ENCODE measurements at regions not wholly inside any gene's neighbourhood (a gene's known extent, or its start where the extent isn't known, plus 50 kb on each side); places are given as distances from the start of the nearest gene placed in this dataset.
A peak's percentile ranks its signal among the peaks of the same experiment; 100 is the strongest.
"Not testable (repeated sequence)": the region's sequence is repeated elsewhere in the genome, so short reads cannot be mapped to it uniquely, and the experiment has no call there.

DNA sequence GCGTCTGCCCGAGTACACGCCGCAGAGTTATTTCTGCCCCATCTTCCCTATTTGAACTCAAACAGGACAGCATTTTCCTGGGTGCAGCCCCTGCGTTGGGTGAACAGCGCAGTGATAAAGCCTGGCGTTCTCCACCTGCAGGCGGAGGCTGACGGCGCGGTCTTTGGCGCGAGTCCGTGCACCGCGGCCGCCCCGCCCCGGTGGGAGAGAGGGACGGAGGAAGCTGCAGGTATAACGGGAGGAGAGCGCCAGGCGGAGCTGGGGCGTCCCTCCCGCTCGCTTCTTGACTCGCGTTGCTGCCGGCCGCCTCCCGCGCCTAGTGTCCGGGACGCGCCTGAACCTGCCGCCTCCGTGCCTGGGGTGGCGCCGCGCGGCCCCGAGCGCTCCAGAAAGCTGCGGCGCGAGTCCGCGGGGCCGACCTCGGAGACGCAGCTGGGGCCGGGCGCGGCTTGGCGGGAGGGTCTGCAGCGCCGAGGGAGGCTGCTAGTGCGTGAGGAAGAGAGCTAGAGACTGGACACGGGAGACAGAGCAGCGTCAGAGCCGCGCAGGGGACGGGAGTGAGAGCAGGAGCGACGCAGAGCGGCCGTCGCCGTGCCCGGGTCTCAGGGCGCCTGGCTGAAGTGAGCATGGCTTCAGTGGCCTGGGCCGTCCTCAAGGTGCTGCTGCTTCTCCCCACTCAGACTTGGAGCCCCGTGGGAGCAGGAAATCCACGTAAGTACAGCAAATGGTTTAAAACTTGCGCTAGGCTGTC lies 140.7 kb downstream of the SPATA31A7 start:
- H3K36me3 Mint-ChIP-seq, ATAC-seq, H3K4me1 Mint-ChIP-seq, H3K9me3 Mint-ChIP-seq, DNase-seq, H3K27ac Mint-ChIP-seq, POLR2A ChIA-PET, H3K27me3 Mint-ChIP-seq: not testable (repeated sequence)
- H3K4me3 Mint-ChIP-seq = peak overlapping the region in 1 of 10 donors; percentile 30

DNA sequence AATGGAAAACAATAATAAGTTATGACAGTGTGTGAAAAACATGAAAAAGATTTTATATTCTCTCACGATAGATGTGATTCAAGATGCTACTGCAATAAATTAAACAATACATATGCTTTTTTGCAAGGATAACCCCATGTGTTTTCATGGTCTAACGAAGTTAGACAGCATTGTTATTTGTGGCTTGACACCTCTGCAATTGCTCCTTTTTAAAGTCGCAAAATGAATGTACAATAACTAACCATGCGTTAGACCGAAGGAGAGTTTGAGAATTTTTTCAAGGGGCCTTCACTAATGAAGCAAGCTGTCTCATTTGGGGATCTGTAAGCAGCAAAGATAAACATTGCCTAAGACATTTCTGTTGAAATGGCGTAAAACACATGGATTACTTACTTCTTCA lies 167.1 kb downstream of the SPATA31A7 start:
- H3K27me3 Mint-ChIP-seq, H3K9me3 Mint-ChIP-seq, ATAC-seq, H3K4me1 Mint-ChIP-seq, POLR2A ChIA-PET, H3K4me3 Mint-ChIP-seq, H3K27ac Mint-ChIP-seq, H3K36me3 Mint-ChIP-seq, DNase-seq: not testable (repeated sequence)

DNA sequence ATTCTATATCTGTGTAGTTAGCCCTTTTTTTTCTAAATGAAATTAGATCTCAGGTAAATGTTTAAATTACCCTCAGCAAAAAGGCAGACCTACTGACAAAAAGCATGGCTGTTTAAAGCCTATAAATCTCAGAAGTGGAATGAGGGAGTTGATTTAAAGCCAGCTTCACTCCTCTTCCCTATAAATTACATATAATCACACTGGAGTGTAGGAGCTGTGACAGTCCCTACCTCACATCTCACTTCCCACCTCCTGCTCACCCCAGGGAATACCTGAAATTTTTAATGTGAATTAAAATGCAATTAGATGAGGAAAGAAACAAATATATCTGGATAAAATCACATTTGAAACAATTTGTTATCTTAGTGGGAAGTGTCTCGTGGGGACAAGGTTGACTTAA lies 184.6 kb downstream of the SPATA31A7 start:
- ATAC-seq, H3K4me1 Mint-ChIP-seq, H3K27me3 Mint-ChIP-seq, H3K36me3 Mint-ChIP-seq, H3K9me3 Mint-ChIP-seq, H3K4me3 Mint-ChIP-seq, DNase-seq, POLR2A ChIA-PET, H3K27ac Mint-ChIP-seq: not testable (repeated sequence)

DNA sequence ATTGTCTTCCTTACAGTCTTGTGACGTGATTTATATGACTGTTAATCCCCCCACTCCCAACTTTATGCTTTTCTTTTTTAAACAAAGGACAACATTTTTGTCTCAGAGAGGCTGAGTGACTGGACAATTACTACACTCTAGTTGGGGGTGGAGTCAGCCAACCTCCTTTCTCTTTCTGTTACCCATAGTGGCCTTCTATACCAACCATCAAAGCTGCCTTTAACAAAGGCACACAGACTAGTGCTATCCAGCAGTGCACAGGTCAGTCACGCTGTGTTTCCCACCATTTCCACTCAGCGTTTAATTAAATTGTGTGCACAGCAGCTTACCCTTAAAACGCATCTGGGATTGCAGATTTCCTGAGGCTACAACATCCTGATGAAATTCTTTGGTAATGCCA lies 186.3 kb downstream of the SPATA31A7 start:
- DNase-seq, H3K9me3 Mint-ChIP-seq, ATAC-seq, H3K36me3 Mint-ChIP-seq, H3K27me3 Mint-ChIP-seq, H3K4me1 Mint-ChIP-seq, H3K4me3 Mint-ChIP-seq, POLR2A ChIA-PET, H3K27ac Mint-ChIP-seq: not testable (repeated sequence)

DNA sequence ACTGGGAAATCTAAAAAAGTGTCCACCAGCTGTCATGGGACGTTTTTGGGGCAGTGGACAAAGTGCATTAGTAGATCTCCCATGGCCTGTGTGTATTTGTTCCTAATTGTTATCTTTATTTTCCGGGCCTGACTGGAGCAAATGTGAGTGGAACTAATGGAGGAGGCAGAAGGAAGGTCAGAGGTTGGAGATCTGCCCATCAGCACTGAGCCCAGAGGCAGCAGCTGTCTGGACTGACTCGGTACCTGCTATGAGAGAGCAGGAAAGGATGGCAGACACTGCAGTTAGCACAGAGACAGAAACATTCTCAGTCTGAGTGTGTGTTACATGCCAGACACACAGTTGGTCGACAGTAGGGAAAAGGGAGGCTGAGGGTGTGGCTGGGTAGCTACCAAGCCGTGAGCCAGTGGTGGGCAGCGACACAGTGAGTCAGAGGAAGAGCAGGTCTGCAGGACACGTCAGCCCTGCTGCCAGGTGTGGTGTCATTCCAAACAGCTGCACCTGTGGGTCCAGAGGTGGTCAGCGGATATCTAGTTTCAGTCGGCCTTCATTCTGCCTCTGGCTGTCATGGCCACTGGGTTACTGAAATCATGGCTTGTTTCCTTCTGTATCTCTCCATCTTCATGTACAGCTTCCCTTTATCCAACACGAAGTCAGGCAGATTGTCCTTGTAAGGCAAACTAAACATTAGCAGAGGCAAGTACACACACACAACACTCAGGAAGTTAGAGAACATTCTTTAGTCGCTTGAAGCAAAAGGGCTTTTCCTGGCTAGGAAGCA lies 196.4 kb downstream of the SPATA31A7 start:
- not testable (repeated sequence) for DNase-seq, ATAC-seq, H3K27ac Mint-ChIP-seq

DNA sequence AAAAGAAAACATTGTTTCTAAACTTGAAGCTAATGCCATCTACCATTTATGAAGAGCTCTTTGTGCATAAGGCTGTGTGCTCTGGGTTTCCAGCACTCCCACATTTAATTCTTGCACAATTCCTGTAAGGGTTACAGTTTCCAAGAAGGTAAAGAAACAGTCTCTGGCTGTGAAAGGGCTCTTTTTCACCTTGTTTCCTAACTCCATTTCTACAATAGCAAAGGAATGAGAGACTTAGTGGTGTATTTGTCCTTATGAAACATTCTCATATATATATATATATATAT lies 196.9 kb downstream of the SPATA31A7 start:
- DNase-seq, H3K9me3 Mint-ChIP-seq, H3K4me1 Mint-ChIP-seq, ATAC-seq, H3K4me3 Mint-ChIP-seq, H3K27ac Mint-ChIP-seq, POLR2A ChIA-PET, H3K36me3 Mint-ChIP-seq, H3K27me3 Mint-ChIP-seq: not testable (repeated sequence)

More for the DNA sequence above, 196.4 kb downstream of the SPATA31A7 start:
- H3K4me1 Mint-ChIP-seq, H3K4me3 Mint-ChIP-seq, H3K36me3 Mint-ChIP-seq, POLR2A ChIA-PET, H3K9me3 Mint-ChIP-seq, H3K27me3 Mint-ChIP-seq: not testable (repeated sequence)

DNA sequence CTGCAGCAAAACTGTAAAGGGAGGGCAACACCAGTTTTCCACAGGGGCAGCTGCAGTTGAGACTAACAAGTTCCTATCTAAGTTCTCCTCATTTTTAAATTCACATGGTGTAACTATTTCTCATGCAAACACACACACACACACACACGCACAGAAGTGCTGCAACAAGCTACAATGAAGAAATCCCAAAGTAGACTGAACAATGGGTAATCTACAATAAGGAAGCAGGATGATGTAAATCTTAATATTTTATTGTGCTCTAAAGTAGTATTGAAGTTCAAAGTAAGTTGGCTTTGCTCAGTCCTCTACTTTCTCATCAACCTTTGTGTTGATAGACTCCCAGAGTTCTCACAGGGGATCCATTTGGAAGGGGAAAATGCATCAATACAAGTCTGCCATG lies 212.9 kb downstream of the SPATA31A7 start:
- H3K4me3 Mint-ChIP-seq, H3K36me3 Mint-ChIP-seq, H3K27ac Mint-ChIP-seq, H3K27me3 Mint-ChIP-seq, ATAC-seq, H3K4me1 Mint-ChIP-seq, DNase-seq, POLR2A ChIA-PET, H3K9me3 Mint-ChIP-seq: not testable (repeated sequence)

DNA sequence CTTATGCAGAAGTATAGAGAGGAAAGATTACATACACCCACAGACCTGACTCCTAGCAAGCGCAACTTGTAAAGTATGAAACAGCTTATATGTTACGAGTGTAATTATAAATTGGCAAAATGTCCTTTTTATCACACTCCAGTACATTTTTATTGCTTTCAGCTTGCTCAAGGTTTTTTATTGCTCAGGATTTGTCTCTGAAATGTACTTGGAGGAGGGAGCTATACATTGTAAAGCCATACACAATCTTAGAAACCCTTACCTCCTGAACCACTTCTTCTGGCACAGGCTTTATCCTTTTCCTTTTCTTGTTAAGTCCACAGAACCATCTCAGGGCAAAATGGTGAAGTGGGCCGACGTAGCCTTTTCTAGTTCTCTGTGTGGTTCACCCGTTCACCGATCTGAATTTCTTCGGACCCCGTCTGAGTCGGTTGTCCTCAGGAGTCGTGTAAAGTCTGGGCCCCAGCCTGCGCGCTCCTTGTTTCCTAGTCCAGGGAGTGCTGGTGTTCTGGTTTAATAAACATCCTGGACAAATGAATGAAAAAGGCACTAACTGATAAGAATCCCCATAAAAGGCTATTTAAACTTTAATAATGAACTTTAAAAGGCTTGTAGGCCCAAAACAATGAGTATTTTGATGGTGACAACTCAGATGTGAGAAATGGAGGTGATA lies 222.2 kb downstream of the SPATA31A7 start:
- POLR2A ChIA-PET, H3K4me1 Mint-ChIP-seq, H3K27me3 Mint-ChIP-seq, H3K9me3 Mint-ChIP-seq, ATAC-seq, H3K27ac Mint-ChIP-seq, DNase-seq, H3K4me3 Mint-ChIP-seq, H3K36me3 Mint-ChIP-seq: not testable (repeated sequence)

DNA sequence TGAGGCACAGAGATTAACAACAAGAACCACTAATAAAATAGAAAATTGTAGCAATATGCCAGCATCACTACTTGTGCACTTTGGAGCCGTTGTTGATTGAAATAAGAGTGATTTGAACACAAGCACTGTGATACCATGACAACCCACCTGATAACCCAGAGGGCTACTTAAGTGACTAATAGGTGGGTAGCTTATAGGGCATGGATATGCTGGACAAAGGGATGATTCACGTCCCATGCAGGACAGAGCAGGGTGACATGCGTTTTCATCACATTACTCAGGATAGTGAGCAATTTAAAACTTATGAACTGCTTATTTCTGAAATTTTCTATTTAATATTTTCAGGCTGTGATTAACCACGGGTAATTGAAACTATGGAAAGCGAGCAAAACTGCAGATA lies 222.9 kb downstream of the SPATA31A7 start:
- POLR2A ChIA-PET, H3K9me3 Mint-ChIP-seq, H3K27me3 Mint-ChIP-seq, H3K36me3 Mint-ChIP-seq, DNase-seq, H3K4me1 Mint-ChIP-seq, H3K4me3 Mint-ChIP-seq, H3K27ac Mint-ChIP-seq, ATAC-seq: not testable (repeated sequence)

DNA sequence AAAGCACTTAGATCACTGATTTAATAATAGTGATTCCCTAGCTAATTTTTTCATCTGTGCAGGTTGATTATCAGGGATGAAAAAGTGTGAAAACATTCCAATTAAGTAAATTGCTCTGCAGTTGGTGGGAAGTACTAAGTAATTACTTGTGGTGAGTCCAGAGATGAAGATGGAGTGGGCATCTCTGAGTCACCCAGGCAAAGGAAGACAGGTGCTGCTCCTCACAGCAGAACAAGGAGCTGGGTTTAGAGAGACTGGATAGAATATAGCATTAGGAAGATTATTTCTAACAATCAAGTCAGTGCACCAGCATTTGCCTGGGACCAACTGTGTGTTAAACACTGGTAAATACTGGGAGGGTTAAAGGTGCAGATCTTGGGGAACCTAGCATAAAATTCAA lies 228.3 kb downstream of the SPATA31A7 start:
- H3K27ac Mint-ChIP-seq, H3K27me3 Mint-ChIP-seq, H3K9me3 Mint-ChIP-seq, H3K4me3 Mint-ChIP-seq, H3K4me1 Mint-ChIP-seq, POLR2A ChIA-PET, ATAC-seq, H3K36me3 Mint-ChIP-seq, DNase-seq: not testable (repeated sequence)

DNA sequence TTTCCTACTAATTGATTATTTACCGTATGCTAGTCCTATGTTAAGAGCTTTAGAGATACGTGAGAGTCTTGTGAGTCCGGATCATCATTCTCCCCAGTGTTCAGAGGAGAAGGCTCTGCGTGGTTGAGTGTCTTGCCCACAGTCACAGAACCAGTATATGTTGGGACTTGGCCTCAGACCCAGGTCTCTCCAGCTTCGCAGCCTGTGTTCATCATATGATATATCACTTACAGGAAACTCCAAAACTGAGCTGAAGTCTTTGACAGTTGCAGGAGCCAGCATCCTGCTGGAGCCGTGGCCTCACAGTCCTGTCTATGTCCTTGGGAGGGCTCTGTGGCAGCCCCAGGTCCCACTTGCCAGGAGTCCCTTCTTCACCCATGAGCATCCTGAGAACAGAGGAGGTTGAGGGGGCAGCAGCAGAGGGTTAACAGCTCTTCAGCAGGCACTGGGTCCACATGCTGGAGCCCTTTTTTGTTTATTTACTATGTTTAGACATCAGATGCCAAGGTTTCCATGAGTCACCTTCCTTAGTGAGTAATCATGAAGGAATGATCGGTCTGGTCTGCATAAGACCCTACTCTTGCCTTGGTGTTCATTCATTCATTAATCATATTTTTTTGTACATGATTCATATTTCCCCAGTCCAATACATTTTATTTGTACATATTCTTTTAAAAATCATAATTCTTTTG lies 230.6 kb downstream of the SPATA31A7 start:
- H3K4me3 Mint-ChIP-seq, H3K27ac Mint-ChIP-seq, H3K27me3 Mint-ChIP-seq, H3K9me3 Mint-ChIP-seq, DNase-seq, H3K36me3 Mint-ChIP-seq, ATAC-seq, H3K4me1 Mint-ChIP-seq, POLR2A ChIA-PET: not testable (repeated sequence)

DNA sequence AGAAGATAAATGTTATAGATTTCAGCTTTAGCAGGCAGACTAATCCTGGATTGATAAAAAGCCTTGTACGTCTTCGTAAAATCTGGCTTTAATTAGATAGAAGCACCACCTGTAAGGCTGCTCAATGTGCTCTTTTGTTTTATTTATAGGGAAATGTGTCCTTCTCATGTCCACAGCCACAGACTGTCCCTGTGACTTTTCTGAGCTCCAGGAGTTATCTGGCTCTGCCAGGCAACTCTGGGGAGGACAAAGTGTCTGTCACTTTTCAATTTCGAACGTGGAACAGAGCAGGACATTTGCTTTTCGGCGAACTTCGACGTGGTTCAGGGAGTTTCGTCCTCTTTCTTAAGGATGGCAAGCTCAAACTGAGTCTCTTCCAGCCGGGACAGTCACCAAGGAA lies 257.4 kb downstream of the SPATA31A7 start:
- POLR2A ChIA-PET, ATAC-seq, H3K27me3 Mint-ChIP-seq, H3K4me1 Mint-ChIP-seq, H3K9me3 Mint-ChIP-seq, DNase-seq, H3K4me3 Mint-ChIP-seq, H3K36me3 Mint-ChIP-seq, H3K27ac Mint-ChIP-seq: not testable (repeated sequence)

DNA sequence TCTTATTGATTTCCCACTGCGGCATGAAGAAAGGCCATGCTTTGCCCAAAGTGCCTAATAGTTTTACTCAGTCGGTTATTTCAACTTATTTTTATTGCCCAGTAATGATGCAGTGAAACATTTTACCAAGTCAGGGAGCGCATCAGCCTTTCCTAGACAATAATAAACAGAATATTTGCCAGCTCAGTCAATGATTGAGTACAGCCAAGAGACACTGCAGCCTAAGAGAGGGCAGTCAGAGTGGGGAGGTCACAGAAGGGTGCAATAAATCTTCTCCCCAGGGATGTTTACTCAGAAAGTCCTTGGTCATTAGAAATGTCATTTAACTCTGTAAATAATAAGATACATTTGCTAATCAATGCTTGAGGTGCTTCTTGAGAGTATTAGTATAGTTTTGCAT lies 271.0 kb downstream of the SPATA31A7 start:
- ATAC-seq, H3K9me3 Mint-ChIP-seq, H3K4me1 Mint-ChIP-seq, H3K36me3 Mint-ChIP-seq, H3K27ac Mint-ChIP-seq, DNase-seq, H3K4me3 Mint-ChIP-seq, H3K27me3 Mint-ChIP-seq, POLR2A ChIA-PET: not testable (repeated sequence)

Data from naive thymus-derived CD8-positive, alpha-beta T cell (primary cell).